Astrocyte (in vitro differentiated cells and primary cell): ENCODE measurements at regions not wholly inside any gene's neighbourhood (a gene's known extent, or its start where the extent isn't known, plus 50 kb on each side); places are given as distances from the start of the nearest gene placed in this dataset.

ENCODE experiments used
- DNase-seq: peaks from one replicate; pipeline ENCODE4 v3.0.0-alpha.2; 2010; ENCODE audit warnings: low read depth
- FAIRE-seq: peaks from 2 replicates; lab custom pipeline; 2011; peaks lifted over from hg19 to GRCh38; lab: Jason Lieb, UNC
- H2AFZ ChIP-seq: 2 replicates; pipeline ENCODE4 v1.6.0; 2012; ENCODE audit warnings: low read depth, low read length, inconsistent platforms
- H3K27ac ChIP-seq: 2 replicates; pipeline ENCODE4 v1.5.1; 2011; ENCODE audit warnings: low read depth, low read length, inconsistent platforms
- H3K27me3 ChIP-seq: 2 replicates; pipeline ENCODE4 v1.6.0; 2011; ENCODE audit warnings: low read length, inconsistent platforms; ENCODE audit not compliant: insufficient read depth
- H3K36me3 ChIP-seq: 2 replicates; pipeline ENCODE4 v1.5.1; 2011; ENCODE audit warnings: low read length, inconsistent platforms; ENCODE audit not compliant: insufficient read depth
- H3K4me1 ChIP-seq: 2 replicates; pipeline ENCODE4 v1.5.1; 2011; ENCODE audit warnings: low read length, inconsistent platforms; ENCODE audit not compliant: insufficient read depth
- H3K4me2 ChIP-seq: 2 replicates; pipeline ENCODE4 v1.6.0; 2012; ENCODE audit warnings: low read length, inconsistent platforms
- H3K4me3 ChIP-seq: 2 replicates; pipeline ENCODE4 v1.5.1; 2011; ENCODE audit warnings: low read depth, mild to moderate bottlenecking, low read length, inconsistent platforms; ENCODE audit not compliant: insufficient read depth
- H3K79me2 ChIP-seq: 2 replicates; pipeline ENCODE4 v1.6.0; 2012; ENCODE audit warnings: mild to moderate bottlenecking, low read length, inconsistent platforms; ENCODE audit not compliant: insufficient read depth
- H3K9ac ChIP-seq: 2 replicates; pipeline ENCODE4 v1.6.0; 2012; ENCODE audit warnings: mild to moderate bottlenecking, low read length, inconsistent platforms
- H3K9me3 ChIP-seq: 2 replicates; pipeline ENCODE4 v1.5.1; 2012; ENCODE audit warnings: low read depth, mild to moderate bottlenecking, low read length, inconsistent platforms; ENCODE audit not compliant: insufficient read depth
- H4K20me1 ChIP-seq: 2 replicates; pipeline ENCODE4 v1.6.0; 2012; ENCODE audit warnings: low read length, inconsistent platforms; ENCODE audit not compliant: insufficient read depth
- H3K27ac Mint-ChIP-seq: one replicate; pipeline ENCODE4 v1.8.0; 2021; ENCODE audit warnings: mild to moderate bottlenecking, mixed read lengths; ENCODE audit not compliant: unreplicated experiment
- H3K27me3 Mint-ChIP-seq: one replicate; pipeline ENCODE4 v1.8.0; 2021; ENCODE audit warnings: low read depth, mixed read lengths; ENCODE audit not compliant: unreplicated experiment
- H3K36me3 Mint-ChIP-seq: one replicate; pipeline ENCODE4 v1.8.0; 2021; ENCODE audit warnings: low read depth, mixed read lengths; ENCODE audit not compliant: unreplicated experiment
- H3K4me1 Mint-ChIP-seq: one replicate; pipeline ENCODE4 v1.8.0; 2021; ENCODE audit warnings: low read depth, mixed read lengths; ENCODE audit not compliant: unreplicated experiment
- H3K4me3 Mint-ChIP-seq: one replicate; pipeline ENCODE4 v1.8.0; 2021; ENCODE audit warnings: mild to moderate bottlenecking, moderate library complexity, mixed read lengths; ENCODE audit not compliant: unreplicated experiment
- H3K9me3 Mint-ChIP-seq: one replicate; pipeline ENCODE4 v1.8.0; 2021; ENCODE audit warnings: mild to moderate bottlenecking, mixed read lengths; ENCODE audit not compliant: unreplicated experiment
- EZH2 ChIP-seq: IDR thresholded peaks from 2 replicates; pipeline ENCODE4 v1.6.1; 2012; ENCODE audit warnings: mild to moderate bottlenecking, low read length, inconsistent platforms; ENCODE audit not compliant: insufficient read depth
- TF ChIP-seq, protein P1 (sequence below): IDR thresholded peaks from 2 replicates; pipeline ENCODE4 v1.5.1; 2011; ENCODE audit warnings: low read depth, mild to moderate bottlenecking, inconsistent platforms, low read length, moderate library complexity; ENCODE audit not compliant: insufficient read depth

DNA sequence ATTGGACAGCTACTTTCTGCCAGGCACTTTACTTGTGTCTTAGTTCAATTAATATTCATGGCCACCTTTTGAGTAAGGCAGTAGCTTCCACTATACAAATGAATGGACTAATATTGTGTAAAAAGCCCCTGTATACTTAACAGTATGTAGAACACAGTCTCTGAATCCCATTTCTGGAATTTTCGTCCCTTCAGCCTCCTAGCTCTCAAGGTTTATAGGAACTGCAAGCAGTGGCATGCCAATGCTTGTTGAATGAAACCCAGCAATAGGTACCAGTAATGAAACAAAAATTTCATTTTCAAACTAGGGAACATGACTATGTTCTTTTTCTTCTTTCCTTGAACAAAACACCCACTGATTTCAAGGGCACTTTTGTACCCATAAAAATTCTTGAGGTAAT, 361.6 kb downstream of the TDRD3 start:
- Histone ChIP-seq H3K27ac (no peak overlapping the region), H2AFZ (no peak overlapping the region), H3K36me3 (no peaks in the 10 kb centered on the region), H3K27me3 (no peaks in the 10 kb centered on the region), H3K4me2 (no peak overlapping the region), H3K9ac (no peak overlapping the region), H3K4me3 (no peak overlapping the region), H3K79me2 (no peaks in the 10 kb centered on the region), H4K20me1 (no peaks in the 10 kb centered on the region), H3K4me1 (peaks cover 3% of the 10 kb centered on the region), H3K9me3 (no peaks in the 10 kb centered on the region)
- Mint-ChIP-seq H3K27ac (no peak overlapping the region), H3K9me3 (peaks cover 2% of the 10 kb centered on the region), H3K36me3 (no peaks in the 10 kb centered on the region), H3K27me3 (no peaks in the 10 kb centered on the region), H3K4me3 (no peak overlapping the region), H3K4me1 (peaks cover 16% of the 10 kb centered on the region)
- no peak for FAIRE-seq
- no peak for DNase-seq
- TF ChIP-seq, protein P1, sequence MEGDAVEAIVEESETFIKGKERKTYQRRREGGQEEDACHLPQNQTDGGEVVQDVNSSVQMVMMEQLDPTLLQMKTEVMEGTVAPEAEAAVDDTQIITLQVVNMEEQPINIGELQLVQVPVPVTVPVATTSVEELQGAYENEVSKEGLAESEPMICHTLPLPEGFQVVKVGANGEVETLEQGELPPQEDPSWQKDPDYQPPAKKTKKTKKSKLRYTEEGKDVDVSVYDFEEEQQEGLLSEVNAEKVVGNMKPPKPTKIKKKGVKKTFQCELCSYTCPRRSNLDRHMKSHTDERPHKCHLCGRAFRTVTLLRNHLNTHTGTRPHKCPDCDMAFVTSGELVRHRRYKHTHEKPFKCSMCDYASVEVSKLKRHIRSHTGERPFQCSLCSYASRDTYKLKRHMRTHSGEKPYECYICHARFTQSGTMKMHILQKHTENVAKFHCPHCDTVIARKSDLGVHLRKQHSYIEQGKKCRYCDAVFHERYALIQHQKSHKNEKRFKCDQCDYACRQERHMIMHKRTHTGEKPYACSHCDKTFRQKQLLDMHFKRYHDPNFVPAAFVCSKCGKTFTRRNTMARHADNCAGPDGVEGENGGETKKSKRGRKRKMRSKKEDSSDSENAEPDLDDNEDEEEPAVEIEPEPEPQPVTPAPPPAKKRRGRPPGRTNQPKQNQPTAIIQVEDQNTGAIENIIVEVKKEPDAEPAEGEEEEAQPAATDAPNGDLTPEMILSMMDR: no peak
- TF ChIP-seq EZH2: no peak

DNA sequence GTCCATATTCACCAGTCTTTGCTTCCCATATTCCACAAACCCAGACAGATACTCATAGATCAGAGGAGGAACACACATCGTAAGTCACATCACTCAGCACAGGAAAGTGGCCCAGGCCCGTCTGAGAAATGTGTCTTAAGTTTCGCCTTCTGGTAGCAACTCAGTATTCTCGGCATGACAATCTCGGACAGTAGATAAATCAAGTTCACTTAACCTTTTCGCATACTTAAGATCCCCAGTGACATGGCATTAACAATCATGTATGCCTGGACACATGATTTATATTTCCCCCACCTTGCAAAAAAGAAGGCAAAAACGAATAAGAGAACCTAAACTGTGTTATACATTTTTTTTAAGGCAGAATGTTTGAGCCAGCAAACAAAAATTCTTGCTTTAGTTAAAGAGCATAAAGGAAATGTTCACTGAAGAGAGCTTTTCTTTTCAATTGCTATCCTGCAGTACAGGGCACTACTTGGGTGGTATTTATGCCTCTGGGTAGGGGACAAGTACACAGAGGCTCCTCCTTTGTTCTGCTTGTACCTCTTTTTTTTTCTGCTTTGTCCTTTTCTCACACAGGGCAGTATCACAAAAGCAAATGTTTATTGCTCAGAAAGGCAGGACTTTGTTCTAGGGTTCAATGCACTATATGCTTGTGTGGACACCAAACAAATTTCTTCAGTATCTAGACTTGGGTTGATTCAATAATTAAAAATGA, 360.6 kb downstream of the TDRD3 start:
- DNase-seq (no peak), FAIRE-seq (no peak)
- Histone ChIP-seq H3K36me3 (no peaks in the 10 kb centered on the region), H3K4me2 (no peak overlapping the region), H3K9me3 (no peaks in the 10 kb centered on the region), H2AFZ (no peak overlapping the region), H3K27me3 (no peaks in the 10 kb centered on the region), H3K27ac (no peak overlapping the region), H3K79me2 (no peaks in the 10 kb centered on the region), H4K20me1 (no peaks in the 10 kb centered on the region), H3K4me1 (peaks cover 3% of the 10 kb centered on the region), H3K4me3 (no peak overlapping the region), H3K9ac (no peak overlapping the region)
- no peak overlapping the region for H3K4me3 Mint-ChIP-seq
- H3K36me3 Mint-ChIP-seq: no peaks in the 10 kb centered on the region
- peaks cover 2% of the 10 kb centered on the region for H3K9me3 Mint-ChIP-seq
- H3K4me1 Mint-ChIP-seq: peaks cover 16% of the 10 kb centered on the region
- H3K27me3 Mint-ChIP-seq: no peaks in the 10 kb centered on the region
- TF ChIP-seq, protein P1: no peak
- no peak for TF ChIP-seq EZH2
- no peak overlapping the region for H3K27ac Mint-ChIP-seq

DNA sequence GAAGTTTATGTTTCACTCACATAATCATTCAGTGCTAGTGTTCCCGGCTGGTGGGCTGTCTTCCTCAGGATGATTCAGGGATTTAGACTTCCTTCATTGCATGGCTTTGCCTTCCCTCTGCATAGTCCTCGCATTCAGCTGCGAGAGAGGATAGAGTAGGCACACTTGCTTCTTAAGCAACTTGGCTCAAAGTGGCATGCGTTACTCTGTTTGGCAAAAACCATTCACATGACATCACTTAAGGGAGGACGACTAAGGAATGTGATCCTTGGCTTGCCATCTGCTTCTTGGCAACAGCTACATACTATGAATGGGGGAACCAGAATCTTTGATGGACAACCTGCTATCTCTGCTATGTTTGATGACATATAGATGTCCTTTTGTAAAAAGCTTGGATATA, 359.3 kb downstream of the TDRD3 start:
- Mint-ChIP-seq H3K27me3 (no peaks in the 10 kb centered on the region), H3K36me3 (no peaks in the 10 kb centered on the region), H3K4me1 (peaks cover 18% of the 10 kb centered on the region), H3K9me3 (no peaks in the 10 kb centered on the region), H3K27ac (peak overlapping the region; percentile 3), H3K4me3 (no peak overlapping the region)
- Histone ChIP-seq H3K9me3 (no peaks in the 10 kb centered on the region), H3K36me3 (no peaks in the 10 kb centered on the region), H3K4me2 (no peak overlapping the region), H3K27me3 (no peaks in the 10 kb centered on the region), H4K20me1 (no peaks in the 10 kb centered on the region), H3K4me3 (no peak overlapping the region), H2AFZ (no peak overlapping the region), H3K4me1 (peaks cover 3% of the 10 kb centered on the region), H3K9ac (no peak overlapping the region), H3K79me2 (no peaks in the 10 kb centered on the region), H3K27ac (no peak overlapping the region)
- no peak for TF ChIP-seq EZH2
- TF ChIP-seq, protein P1: no peak
- DNase-seq: no peak
- no peak for FAIRE-seq
